H4 (cell line): ENCODE measurements at regions not wholly inside any gene's neighbourhood (a gene's known extent, or its start where the extent isn't known, plus 50 kb on each side); places are given as distances from the start of the nearest gene placed in this dataset.
A peak's percentile ranks its signal among the peaks of the same experiment; 100 is the strongest.

Experiments used
- DNase-seq: peaks from one replicate; pipeline ENCODE4 v3.0.0-alpha.2; 2015; ENCODE audit warnings: low spot score

DNA sequence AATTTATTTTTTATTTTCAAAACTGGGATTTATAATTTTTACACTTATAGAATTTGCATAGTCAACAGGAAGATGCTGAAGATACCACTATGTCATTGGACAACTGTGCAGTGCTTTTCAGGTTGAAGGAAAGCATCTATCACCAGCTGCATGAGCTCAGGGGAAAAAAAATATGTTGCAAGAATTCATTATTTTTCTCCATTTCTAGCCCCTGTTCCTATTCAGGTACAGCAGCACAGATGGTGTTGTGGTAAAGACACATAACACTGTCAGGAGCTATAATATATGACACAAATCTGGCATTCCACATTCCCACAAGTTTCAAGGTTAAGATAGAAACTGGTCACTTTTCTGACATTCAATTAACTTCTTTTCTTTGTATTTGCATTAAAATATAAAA, 1088.6 kb downstream of the MAT2B start:
- no peak for DNase-seq

DNA sequence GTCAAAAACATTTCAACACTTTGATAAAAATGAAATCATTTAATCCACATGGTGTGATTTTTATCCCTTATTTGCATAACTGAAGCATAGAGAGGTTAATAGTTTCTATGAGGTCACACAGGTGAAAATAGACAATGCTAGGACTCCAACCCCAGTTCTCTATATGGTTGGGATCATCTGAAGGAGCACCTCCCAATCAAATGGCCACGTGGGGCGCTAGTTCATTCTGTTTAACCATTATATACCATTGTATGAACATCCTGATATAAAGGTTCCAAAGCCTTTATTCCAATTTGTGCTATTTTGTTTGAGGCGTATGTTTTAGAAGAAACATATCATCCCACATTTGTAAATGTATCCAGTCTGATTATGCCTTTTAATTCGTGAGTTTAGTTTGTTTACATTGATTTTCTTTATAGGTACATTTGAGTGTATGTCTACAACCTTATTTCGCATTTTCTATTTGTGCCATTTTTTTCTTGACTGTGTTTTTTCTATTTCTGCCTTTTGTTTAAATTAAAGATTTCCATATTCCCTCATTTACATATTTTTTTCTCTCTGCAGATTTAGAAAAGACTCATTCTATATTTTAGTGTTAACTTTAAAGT, 1092.0 kb downstream of the MAT2B start:
- peak; percentile 17 for DNase-seq

- DNase-seq, result peak; percentile 14
Observed at GRCh38 chr5:164600274-164600673, 1094.9 kb downstream of the MAT2B start.

- DNase-seq, result no peak
Observed at GRCh38 chr5:164600929-164601535, 1095.6 kb downstream of the MAT2B start.

DNA sequence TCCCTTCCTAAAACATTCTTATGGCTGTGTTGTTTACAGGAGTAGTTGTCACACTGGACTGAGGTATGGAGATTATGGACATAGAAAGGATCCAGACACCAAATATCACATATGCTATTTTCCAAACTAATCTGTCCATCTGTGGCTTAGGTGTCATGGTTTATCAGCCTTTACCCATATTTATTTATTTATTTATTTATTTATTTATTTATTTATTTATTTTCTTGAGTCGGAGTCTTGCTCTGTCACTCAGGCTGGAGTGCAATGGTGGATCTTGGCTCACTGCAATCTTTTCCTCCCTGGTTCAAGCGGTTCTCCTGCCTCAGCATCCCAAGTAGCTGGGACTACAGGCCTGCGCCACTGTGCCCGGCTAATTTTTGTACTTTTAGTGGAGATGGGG, 1103.1 kb downstream of the MAT2B start:
- DNase-seq, result no peak

DNA sequence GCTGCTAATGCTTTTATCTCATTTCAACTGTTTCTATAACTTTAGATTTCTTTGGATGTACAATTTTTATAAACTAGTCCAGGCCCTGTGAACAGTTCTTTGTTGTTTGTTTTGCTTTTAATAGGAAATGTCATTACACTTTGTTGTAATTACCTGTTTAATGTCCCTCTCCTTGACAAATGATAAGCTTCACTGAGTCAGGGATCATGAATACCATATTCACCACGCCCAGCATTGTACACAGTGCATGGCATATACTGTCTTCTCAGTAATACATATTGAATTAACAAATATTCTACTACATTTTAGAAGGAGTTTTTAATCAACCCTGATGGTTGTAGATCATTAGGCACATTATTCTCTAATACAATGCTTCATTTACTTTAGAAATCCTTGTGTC, 1105.0 kb downstream of the MAT2B start:
- DNase-seq, result no peak

DNA sequence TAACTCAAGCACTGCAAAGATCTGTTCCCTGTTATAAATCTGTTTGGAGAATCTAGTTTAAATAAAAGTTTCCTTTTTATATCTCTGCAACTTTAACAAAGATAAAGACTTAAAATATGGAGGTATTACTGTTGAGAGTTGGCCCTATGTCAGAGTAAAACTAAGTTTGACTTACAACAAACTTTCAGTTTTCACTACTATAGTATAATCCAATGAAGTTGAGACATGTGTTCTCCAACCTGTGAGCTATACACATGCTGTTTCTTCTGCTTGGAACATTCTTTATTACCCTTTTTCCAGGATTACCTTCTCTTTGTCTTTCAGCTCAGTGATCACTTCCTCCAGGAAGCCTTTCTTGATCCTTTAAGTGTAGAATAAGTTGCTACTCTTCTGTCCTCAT, 1109.3 kb downstream of the MAT2B start:
- DNase-seq, result no peak

- no peak for DNase-seq
Observed at GRCh38 chr5:164617290-164617689, 1111.9 kb downstream of the MAT2B start.

DNA sequence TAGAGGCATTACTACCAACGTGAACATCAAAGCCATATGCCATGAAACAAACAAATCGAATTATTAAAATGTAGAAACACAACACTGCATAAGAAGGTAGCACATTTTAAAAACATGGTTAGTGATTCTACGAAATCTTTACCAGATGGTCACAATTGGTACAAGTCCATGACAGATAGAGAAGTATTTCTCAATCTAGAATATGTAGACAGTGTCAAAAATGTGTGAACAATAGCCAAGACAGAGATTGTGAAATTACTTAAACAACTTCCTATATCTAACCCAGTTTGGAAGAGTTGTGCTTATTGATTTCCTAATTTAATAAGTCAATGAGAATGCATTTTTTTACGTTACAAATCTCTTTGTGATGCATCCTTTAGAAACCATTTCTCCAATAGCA, 1121.6 kb downstream of the MAT2B start:
- no peak for DNase-seq

DNA sequence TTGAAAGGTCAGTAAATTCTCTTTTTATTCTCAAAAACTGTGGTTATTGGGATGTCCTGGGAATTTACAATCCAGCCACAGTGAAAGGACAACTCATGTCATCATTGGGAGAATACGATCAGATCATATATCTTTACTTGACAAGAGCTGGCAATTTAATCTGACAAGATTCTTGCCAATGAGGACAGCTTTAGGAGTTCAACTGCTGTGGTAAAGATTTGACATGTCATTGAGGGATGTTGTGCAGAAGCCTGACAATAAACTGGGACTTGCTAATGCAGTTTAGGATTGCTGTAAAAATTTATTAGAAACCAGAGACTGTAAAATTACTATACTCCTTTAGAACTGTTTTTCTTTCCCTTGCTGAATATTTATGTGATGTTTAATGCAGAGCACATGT, 1131.0 kb downstream of the MAT2B start:
- no peak for DNase-seq

- DNase-seq, result no peak
Observed at GRCh38 chr5:164637931-164638521, 1132.6 kb downstream of the MAT2B start.

DNA sequence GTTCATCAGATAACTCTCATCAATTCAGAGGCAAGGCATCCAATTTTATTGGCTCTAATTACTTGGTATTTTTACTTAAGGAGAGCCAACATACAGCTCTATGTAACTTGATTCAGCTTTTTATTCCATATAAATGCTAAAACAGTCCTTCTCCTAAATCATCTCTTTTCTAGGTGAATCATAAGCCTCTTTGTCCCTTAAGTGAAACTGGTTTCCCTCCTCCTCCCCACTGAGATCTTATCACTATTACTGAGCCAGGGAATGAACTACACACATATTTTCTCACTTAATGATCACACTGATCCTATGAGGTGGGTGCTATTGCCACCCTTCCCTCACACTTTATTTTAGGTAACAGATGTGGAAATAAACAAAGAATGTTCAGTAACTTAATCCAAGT, 1143.8 kb downstream of the MAT2B start:
- no peak for DNase-seq

GRCh38 chr5:164650427-164650826, 1145.0 kb downstream of the MAT2B start:
- no peak for DNase-seq

DNA sequence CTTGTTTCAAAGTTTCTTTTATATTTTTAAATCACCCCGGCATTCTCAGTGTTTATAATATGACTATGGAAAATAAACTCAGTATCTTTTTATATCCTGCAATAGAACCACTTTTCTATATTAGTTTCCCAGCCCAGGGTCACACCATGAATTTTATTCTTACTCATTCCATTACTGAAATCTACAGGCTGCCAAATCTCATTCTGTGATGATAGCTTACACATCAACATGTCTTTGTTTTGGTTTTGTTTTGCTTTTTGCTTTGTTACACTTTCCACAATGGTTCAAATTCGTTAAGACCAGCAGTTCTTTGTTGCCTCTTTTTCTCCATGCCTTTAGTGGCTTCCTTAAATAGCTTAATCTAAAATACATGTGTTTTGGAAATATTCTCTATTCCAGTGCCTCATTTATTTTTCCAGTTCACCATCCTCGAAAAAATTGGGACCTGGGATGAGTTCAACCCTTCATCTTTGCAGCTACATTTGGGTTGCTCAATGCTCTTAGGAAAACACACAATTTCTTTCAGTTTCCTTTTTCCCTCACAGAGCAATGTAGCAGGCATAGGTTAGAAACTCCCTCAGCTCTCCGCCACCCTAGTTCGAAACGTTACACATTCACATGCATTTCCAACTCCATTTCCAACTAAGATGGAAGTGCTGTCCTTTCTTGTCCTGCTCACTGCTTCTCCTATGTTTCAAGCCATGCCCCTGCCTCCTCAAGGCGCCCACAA, 1146.3 kb downstream of the MAT2B start:
- DNase-seq, result peak; percentile 11

DNA sequence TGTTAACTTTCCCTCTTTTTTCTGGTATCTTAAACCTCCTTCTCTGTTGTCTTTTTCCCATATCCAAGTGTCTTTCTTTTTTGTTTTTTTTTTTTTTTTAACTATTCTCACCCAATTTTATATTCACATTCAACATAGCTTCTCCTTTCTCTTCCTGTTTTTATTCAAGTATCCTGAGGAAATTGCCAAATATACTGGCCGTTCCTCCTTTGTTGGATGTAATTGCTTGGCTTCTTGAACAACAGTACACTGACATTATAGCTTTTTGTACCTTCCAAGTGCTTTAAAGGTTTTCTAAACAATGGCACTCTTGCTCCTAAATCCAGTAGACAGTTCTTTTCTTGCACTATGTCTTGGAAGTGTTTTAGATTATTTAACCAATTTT, 1146.8 kb downstream of the MAT2B start:
- no peak for DNase-seq

- DNase-seq, result no peak
Observed at GRCh38 chr5:164663198-164663989, 1158.0 kb downstream of the MAT2B start.

DNA sequence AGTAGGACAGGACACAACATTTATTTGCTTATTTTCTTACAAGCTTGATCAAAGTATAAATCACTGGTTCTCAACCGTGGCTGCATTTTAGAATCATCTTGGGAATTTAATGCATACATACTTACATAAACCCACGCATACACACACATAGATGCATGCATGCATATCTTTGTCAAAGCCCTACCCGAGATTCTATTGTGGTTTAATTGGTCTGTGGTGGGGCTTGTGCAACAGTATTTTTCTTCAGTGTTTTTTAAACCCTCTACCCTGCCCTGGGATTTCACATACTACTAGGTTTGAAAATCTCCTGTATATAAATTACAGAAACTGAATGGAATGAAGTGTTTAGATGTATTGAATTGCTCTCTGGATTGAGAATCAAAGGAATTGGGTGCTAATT, 1166.2 kb downstream of the MAT2B start:
- no peak for DNase-seq

GRCh38 chr5:164672205-164672604, 1166.8 kb downstream of the MAT2B start:
- no peak for DNase-seq

DNA sequence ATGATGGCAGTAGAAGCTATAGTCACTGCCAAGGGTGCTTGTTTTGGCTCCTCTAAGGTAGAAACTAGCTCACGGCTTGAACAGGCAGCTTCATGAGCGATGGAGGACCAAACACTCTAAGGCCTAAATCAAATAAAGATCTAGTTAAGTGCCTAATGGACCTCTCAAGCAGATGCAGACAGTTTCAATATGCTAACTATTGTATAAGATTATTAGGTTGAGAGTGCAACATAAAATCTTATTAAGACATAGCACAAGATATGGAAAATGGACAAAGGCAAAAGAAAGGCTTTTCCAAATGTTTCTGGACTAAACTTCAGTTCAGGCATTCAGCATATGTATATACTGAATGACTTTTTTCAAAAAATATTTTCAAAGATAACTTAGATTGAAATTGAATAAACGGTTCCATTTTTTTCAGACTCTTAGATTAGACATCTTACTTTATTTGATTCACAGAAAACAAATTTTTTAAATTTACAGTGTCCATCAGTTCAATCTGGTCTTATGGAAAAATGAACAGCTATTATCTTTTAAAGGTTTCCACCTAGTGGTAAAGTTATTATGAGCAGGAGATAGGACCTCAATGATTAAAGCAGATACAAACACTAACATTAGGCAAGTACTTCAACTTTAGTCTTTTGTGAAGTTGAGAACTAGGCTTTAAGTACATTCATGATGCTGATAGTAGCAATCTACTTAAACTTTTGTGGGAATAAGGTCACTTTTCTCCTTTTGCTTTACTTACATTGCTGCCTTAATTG, 1167.7 kb downstream of the MAT2B start:
- peak; percentile 16 for DNase-seq

DNA sequence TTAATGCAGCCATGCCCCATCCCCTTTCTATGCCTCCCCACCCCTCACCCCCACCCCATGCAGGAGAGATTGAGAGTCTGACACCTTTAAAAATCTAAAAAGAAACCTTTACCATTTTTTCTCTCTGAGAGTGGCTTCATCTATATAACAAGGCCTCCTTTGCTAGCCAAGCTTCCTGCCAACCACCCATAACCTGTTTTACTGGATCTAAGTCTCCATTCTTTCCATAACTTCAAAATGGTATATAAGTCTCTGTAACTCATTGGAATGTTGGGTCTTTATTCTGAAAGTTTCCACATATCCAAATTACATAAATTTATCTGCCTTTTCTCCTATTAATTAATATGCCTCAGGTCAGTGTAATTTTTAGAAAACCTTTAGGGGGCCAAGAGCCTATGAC, 1174.0 kb downstream of the MAT2B start:
- DNase-seq, result no peak

DNA sequence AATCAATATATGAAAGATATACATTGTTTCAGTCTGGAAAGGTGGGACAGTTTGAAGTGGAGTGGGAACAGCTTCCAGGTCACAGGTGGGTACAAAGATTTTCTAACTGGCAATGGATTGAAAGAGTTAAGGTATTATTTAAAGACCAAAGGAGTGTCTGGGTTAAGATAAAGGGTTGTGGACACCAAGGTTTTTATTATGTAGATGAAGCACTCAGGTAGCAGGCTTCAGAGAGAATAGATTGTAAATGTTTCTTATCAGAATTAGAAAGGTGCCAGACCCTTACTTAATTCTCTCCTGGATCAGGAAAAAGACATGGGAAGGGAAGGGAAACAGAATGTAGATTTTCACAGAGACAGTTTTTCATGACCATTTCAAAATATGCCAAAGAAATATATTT, 1174.8 kb downstream of the MAT2B start:
- DNase-seq, result no peak
